ENCODE measurements at regions not wholly inside any gene's neighbourhood (a gene's known extent, or its start where the extent isn't known, plus 50 kb on each side); places are given as distances from the start of the nearest gene placed in this dataset.
"Not testable (repeated sequence)": the region's sequence is repeated elsewhere in the genome, so short reads cannot be mapped to it uniquely, and the experiment has no call there.

DNA sequence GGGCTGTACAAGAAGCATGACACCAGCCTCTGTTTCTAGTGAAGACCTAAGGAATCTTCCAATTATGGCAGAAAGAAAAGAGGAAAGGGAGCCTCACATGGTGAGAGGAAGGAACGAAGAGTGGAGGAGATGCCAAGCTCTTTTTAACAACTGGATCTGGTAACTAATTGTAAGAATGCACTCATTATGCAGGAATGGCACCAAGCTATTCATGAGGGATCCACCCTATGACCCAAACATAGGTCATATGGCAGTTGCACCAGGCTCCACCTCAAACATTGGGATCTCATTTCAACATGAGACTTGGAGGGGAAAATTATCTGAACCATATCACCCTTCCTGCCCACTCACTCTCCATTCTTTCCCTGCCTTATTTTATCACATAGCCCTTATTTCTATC, 496.0 kb upstream of the SPTLC3 start:
- DNase-seq, result no peak

- no peak for DNase-seq
Measured at GRCh38 chr20:12528104-12528503, 480.7 kb upstream of the SPTLC3 start.

GRCh38 chr20:12528591-12529041, 480.2 kb upstream of the SPTLC3 start:
- DNase-seq, result no peak

GRCh38 chr20:12531626-12532025, 477.1 kb upstream of the SPTLC3 start:
- no peak for DNase-seq

- no peak for DNase-seq
Measured at GRCh38 chr20:12535316-12535715, 473.5 kb upstream of the SPTLC3 start.

DNA sequence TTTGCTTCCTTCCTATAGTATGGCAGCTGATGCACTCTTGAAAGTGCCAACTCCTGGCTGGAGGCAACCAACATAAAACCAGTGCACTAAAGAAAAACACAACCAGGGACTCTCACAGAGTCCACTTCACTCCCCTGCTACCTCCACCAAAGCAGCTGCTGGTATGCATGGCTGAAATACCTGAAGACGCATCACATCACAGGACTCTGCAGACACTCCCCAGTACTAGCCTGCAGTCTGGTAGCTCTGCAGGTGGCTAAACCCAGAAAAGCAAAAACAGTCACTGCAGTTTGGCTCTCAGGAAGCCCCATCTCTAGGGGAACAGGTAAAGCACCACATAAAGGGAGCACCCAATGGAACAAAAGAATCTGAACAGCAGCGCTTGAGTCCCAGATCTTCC, 473.0 kb upstream of the SPTLC3 start:
- DNase-seq, result no peak

DNA sequence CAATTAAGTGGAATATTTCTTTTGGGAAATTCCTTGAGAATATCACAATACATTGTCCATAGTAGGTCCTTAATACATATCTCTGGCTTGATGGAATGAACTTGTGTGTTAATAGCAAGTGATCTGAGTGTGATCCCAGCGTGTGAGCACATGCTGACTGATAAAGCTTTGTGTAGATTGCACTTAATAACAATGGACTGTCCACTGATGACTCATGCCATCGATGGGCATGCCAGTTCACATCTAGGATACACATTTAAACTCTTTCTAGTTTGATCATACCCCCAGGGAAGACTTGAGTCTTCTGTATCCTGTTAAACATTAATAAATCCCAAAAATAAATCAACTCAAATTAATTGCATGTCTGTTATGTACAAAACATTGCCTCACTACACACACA, 454.3 kb upstream of the SPTLC3 start:
- no peak for DNase-seq

GRCh38 chr20:12555369-12555768, 453.4 kb upstream of the SPTLC3 start:
- DNase-seq, result no peak

DNA sequence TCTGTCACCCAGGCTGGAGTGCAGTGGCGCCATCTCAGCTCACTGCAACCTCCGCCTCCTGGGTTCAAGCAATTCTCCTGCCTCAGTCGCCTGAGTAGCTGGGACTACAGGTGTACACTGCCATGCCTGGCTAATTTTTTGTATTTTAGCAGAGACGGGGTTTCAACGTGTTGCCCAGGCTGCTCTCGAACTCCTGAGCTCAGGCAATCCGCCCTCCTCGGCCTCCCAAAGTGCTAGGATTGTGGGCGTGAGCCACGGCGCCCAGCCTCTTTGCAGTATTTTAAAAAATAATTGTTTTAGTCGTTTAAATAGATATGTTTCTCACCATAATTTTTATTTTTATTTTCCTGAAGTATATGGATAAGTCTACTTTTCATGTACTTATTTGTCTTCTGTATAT, 452.9 kb upstream of the SPTLC3 start:
- DNase-seq, result not testable (repeated sequence)

- no peak for DNase-seq
Measured at GRCh38 chr20:12557224-12557623, 451.5 kb upstream of the SPTLC3 start.

DNA sequence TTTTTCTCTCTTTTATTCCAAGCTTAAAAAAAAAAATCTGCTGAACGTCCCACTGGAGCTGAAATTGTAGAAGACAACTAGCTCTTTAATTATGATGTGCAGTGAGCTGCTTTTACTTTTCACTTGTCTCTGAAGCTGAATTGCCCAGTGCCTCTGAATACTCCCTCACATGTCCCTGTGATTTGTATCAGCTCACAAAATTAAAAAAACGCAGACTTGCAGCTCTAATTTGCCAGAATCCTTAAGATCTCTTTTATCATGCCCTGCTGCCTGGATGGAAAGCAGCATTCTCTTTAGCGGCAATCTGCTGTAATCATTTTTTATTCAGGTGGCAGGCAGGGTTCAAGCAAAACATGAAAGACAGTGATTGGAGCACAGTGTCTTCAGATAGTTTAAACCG, 443.8 kb upstream of the SPTLC3 start:
- DNase-seq, result no peak

- DNase-seq, result no peak
Measured at GRCh38 chr20:12566596-12566995, 442.2 kb upstream of the SPTLC3 start.

GRCh38 chr20:12570371-12570770, 438.4 kb upstream of the SPTLC3 start:
- DNase-seq, result no peak

DNA sequence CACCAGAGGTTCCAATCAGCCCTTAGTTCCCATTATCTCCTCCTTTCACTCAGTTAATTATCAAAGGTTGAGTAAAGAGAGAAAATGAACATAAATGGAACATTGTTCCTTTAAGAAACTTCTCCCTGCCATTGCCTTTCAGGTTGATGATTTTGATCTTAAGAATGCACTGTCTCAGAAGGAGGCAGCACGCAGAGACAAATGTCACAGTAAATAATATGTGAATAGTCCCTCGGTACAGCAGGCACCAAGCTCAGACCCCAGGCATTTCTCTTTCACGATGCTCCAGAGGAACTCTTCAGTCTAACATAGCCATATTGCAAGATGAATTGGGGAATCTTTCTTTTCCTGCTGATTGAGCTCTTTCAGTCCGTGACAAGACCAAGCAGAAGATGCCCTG, 435.3 kb upstream of the SPTLC3 start:
- DNase-seq, result no peak

GRCh38 chr20:12575352-12576095, 433.2 kb upstream of the SPTLC3 start:
- no peak for DNase-seq

- DNase-seq, result no peak
Measured at GRCh38 chr20:12577213-12577612, 431.6 kb upstream of the SPTLC3 start.

DNA sequence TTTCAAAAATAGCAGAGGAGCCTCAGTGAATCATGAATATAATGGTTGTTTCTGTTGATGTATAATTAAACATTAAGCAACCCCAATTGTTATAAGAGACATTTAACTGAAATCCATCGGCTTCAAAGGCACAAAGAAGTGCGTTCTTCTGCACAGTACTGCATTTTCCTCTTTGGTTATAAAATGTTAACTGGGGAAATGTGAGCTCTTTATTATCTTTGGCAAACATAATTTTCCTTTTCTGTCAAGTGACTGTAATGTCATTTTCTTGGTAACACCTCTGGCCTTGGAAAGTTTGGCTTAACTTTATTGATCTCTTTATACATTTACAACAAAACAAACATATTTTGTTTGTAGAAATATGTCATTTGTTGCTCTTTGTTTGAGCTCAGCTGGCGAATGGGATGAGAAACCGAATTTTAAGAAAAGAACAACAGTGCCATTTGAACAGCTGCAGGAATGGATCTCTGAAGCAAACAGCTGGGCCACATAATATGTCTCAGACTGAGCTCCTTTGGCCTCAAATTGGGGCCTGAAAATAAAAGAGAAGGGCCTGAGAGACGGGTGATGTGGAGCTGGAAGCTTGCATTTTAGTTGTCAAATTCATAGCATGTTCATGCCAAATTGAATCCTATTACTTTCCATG, 427.0 kb upstream of the SPTLC3 start:
- DNase-seq, result no peak

DNA sequence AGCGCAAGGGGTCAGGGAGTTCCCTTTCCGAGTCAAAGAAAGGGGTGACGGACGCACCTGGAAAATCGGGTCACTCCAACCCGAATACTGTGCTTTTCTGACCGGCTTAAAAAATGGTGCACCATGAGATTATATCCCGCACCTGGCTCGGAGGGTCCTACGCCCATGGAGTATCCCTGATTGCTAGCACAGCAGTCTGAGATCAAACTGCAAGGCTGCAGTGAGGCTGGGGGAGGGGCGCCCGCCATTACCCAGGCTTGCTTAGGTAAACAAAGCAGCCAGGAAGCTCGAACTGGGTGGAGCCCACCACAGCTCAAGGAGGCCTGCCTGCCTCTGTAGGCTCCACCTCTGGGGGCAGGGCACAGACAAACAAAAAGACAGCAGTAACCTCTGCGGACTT, 426.1 kb upstream of the SPTLC3 start:
- not testable (repeated sequence) for DNase-seq

- no peak for DNase-seq
Measured at GRCh38 chr20:12591949-12592470, 416.8 kb upstream of the SPTLC3 start.

DNA sequence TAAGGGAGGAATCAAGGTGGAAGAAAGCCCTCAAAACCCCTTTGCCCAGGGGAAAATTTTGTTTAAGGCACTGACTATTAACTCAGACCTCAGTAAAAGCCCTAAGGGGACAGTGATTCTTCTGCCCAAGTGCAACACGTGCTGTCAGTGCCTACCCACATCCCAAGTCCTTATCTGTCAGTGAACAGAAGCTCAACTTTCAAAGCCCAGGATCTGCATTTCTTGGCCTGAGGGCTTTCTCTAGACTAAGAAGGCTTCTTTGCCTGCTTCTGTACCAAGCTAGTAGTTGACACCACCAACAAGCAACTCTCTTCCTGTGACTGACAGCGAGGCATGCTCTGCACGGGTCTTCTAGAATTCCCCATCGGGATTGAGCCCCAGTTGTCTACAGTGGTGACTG, 416.0 kb upstream of the SPTLC3 start:
- no peak for DNase-seq

GRCh38 chr20:12593342-12593873, 415.4 kb upstream of the SPTLC3 start:
- DNase-seq, result no peak

DNA sequence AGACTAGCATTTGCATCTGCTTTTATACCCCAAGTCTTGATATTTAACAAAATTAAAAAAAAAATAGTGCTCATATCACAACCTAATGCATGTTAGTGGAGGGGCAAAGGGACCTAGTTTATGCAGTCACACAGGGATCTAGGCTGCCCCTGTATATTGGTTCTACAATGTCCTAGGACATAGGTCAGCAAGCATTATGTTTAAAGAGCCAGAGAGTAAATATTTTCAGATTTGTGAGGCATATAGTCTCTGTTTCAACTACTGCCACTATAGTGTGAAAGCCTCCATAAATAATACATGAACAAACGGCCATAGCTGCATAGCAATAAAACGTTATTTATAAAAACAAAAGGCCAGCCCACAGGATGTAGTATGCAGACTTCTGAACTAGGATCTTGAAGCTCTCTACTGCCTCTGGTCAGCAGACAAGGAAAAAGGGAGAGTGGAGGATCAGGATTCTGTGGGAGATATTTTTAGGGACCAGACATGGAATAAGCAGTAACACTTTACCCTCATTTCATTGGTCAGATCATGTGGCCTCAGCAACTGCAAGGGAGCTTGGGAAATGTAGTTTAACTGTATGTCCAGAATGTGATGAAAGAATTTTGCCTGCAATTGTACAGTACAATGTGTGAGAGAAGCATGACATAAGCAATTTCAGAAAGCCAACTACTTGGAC, 414.2 kb upstream of the SPTLC3 start:
- DNase-seq, result no peak

- DNase-seq, result no peak
Measured at GRCh38 chr20:12595841-12596240, 412.9 kb upstream of the SPTLC3 start.

GRCh38 chr20:12596863-12597262, 411.9 kb upstream of the SPTLC3 start:
- DNase-seq, result no peak
